Ishikawa (cell line): ENCODE measurements at regions not wholly inside any gene's neighbourhood (a gene's known extent, or its start where the extent isn't known, plus 50 kb on each side); places are given as distances from the start of the nearest gene placed in this dataset.

ENCODE experiments used
- CEBPB ChIP-seq: IDR thresholded peaks from 2 replicates; pipeline ENCODE4 v1.6.1; 2012
- CREB1 ChIP-seq: IDR thresholded peaks from 2 replicates; pipeline ENCODE4 v1.6.1; 2012; ENCODE audit warnings: low read depth
- EGR1 ChIP-seq: IDR thresholded peaks from 2 replicates; pipeline ENCODE4 v1.6.1; 2012
- EP300 ChIP-seq: IDR thresholded peaks from 2 replicates; pipeline ENCODE4 v1.6.1; 2012; ENCODE audit warnings: borderline replicate concordance
- FOXM1 ChIP-seq: IDR thresholded peaks from 2 replicates; pipeline ENCODE4 v1.6.1; 2012; ENCODE audit warnings: low read depth, borderline replicate concordance
- MAX ChIP-seq: IDR thresholded peaks from 2 replicates; pipeline ENCODE4 v1.6.1; 2012
- NFIC ChIP-seq: IDR thresholded peaks from 2 replicates; pipeline ENCODE4 v1.6.1; 2012
- RAD21 ChIP-seq: IDR thresholded peaks from 2 replicates; pipeline ENCODE4 v1.6.1; 2012; ENCODE audit warnings: low read depth
- REST ChIP-seq: IDR thresholded peaks from 2 replicates; pipeline ENCODE4 v1.6.1; 2012; ENCODE audit warnings: low read depth, mild to moderate bottlenecking
- TAF1 ChIP-seq: IDR thresholded peaks from 2 replicates; pipeline ENCODE4 v1.6.1; 2012; ENCODE audit warnings: low read depth, mild to moderate bottlenecking
- TCF12 ChIP-seq: IDR thresholded peaks from 2 replicates; pipeline ENCODE4 v1.6.1; 2012; ENCODE audit warnings: low read depth
- TEAD4 ChIP-seq: IDR thresholded peaks from 2 replicates; pipeline ENCODE4 v1.6.1; 2012
- USF1 ChIP-seq: IDR thresholded peaks from 2 replicates; pipeline ENCODE4 v1.6.1; 2012
- YY1 ChIP-seq: IDR thresholded peaks from 2 replicates; pipeline ENCODE4 v1.6.1; 2012; ENCODE audit warnings: low read depth
- ZBTB7A ChIP-seq: IDR thresholded peaks from 2 replicates; pipeline ENCODE4 v1.6.1; 2012; ENCODE audit warnings: low read depth

- TF ChIP-seq TCF12 (no peak), RAD21 (no peak)
Measured at GRCh38 chr2:11031876-11032275, 120.1 kb downstream of the KCNF1 start.

- no peak for TF ChIP-seq FOXM1
- no peak for TF ChIP-seq TAF1
- no peak for TF ChIP-seq USF1
- TF ChIP-seq EP300, result no peak
- TF ChIP-seq ZBTB7A, result no peak
- no peak for TF ChIP-seq TEAD4
- no peak for TF ChIP-seq TCF12
- TF ChIP-seq CREB1, result no peak
Measured at GRCh38 chr2:11032396-11032795, 120.7 kb downstream of the KCNF1 start.

GRCh38 chr2:11033114-11033513, 121.4 kb downstream of the KCNF1 start:
- TF ChIP-seq RAD21, result no peak
- TF ChIP-seq TEAD4, result no peak
- no peak for TF ChIP-seq USF1
- no peak for TF ChIP-seq TAF1
- no peak for TF ChIP-seq TCF12
- no peak for TF ChIP-seq EGR1
- no peak for TF ChIP-seq REST
- no peak for TF ChIP-seq ZBTB7A
- TF ChIP-seq CEBPB, result no peak
- TF ChIP-seq MAX, result no peak
- no peak for TF ChIP-seq NFIC

GRCh38 chr2:11038641-11039040, 116.6 kb upstream of the SLC66A3 start:
- no peak for TF ChIP-seq YY1
- TF ChIP-seq EP300, result no peak
- no peak for TF ChIP-seq REST
- TF ChIP-seq NFIC, result no peak
- TF ChIP-seq CEBPB, result no peak
- no peak for TF ChIP-seq MAX
- TF ChIP-seq USF1, result no peak
- TF ChIP-seq FOXM1, result no peak
- TF ChIP-seq ZBTB7A, result no peak
- no peak for TF ChIP-seq TCF12

- TF ChIP-seq NFIC (no peak), ZBTB7A (no peak), REST (no peak), USF1 (no peak), TCF12 (no peak), TEAD4 (no peak)
Measured at GRCh38 chr2:11040992-11041391, 114.3 kb upstream of the SLC66A3 start.
